ENCODE measurements at regions not wholly inside any gene's neighbourhood (a gene's known extent, or its start where the extent isn't known, plus 50 kb on each side); places are given as distances from the start of the nearest gene placed in this dataset.
"Not testable (repeated sequence)": the region's sequence is repeated elsewhere in the genome, so short reads cannot be mapped to it uniquely, and the experiment has no call there.

- no peak for DNase-seq
- in situ Hi-C loops (cut with MboI; ENCODE audit: low pct_unique_long_range_greater_than_20kb, low sequenced_read_pairs) = loop anchor here (25.0 kb wide), 1 partner anchor 352 kb away; the partner anchor contains the start of gene BARX2
Observed at GRCh38 chr11:129739339-129739738, 76.3 kb upstream of the TMEM45B start.

GRCh38 chr11:129740125-129740719 lies 75.4 kb upstream of the TMEM45B start:
- DNase-seq = no peak
- in situ Hi-C loops (cut with MboI; ENCODE audit: low pct_unique_long_range_greater_than_20kb, low sequenced_read_pairs) = loop anchor here (25.0 kb wide), 1 partner anchor 353 kb away; the partner anchor contains the start of gene BARX2

GRCh38 chr11:129743112-129743815 lies 72.4 kb upstream of the TMEM45B start:
- in situ Hi-C loops (cut with MboI; ENCODE audit: low pct_unique_long_range_greater_than_20kb, low sequenced_read_pairs) = loop anchor here (25.0 kb wide), 1 partner anchor 356 kb away; the partner anchor contains the start of gene BARX2
- no peak for DNase-seq

- no peak for DNase-seq
- in situ Hi-C loops (cut with MboI; ENCODE audit: low pct_unique_long_range_greater_than_20kb, low sequenced_read_pairs) = loop anchor here (25.0 kb wide), 1 partner anchor 360 kb away; the partner anchor contains the start of gene BARX2
Observed at GRCh38 chr11:129747071-129747470, 68.6 kb upstream of the TMEM45B start.

- DNase-seq = no peak
- in situ Hi-C loops (cut with MboI; ENCODE audit: low pct_unique_long_range_greater_than_20kb, low sequenced_read_pairs) = loop anchor here (25.0 kb wide), 1 partner anchor 362 kb away; the partner anchor contains the start of gene BARX2
Observed at GRCh38 chr11:129749141-129749540, 66.5 kb upstream of the TMEM45B start.

- peak; percentile 80 for DNase-seq
- in situ Hi-C loops (cut with MboI; ENCODE audit: low pct_unique_long_range_greater_than_20kb, low sequenced_read_pairs) = no loop called here
Observed at GRCh38 chr11:129750343-129751292, 65.0 kb upstream of the TMEM45B start.

- in situ Hi-C loops (cut with MboI; ENCODE audit: low pct_unique_long_range_greater_than_20kb, low sequenced_read_pairs) = no loop called here
- no peak for DNase-seq
Observed at GRCh38 chr11:129751511-129751910, 64.1 kb upstream of the TMEM45B start.

GRCh38 chr11:129763569-129763968 lies 52.1 kb upstream of the TMEM45B start:
- in situ Hi-C loops (cut with MboI; ENCODE audit: low pct_unique_long_range_greater_than_20kb, low sequenced_read_pairs); DNase-seq: not testable (repeated sequence)

GRCh38 chr11:129764204-129764603 lies 51.4 kb upstream of the TMEM45B start:
- DNase-seq = not testable (repeated sequence)

More at GRCh38 chr11:129764204-129764603, 51.4 kb upstream of the TMEM45B start:
- in situ Hi-C loops (cut with MboI; ENCODE audit: low pct_unique_long_range_greater_than_20kb, low sequenced_read_pairs) = not testable (repeated sequence)

Measured in KBM-7 (cell line).